GM19397 (cell line): ENCODE measurements at regions not wholly inside any gene's neighbourhood (a gene's known extent, or its start where the extent isn't known, plus 50 kb on each side); places are given as distances from the start of the nearest gene placed in this dataset.
"Not testable (repeated sequence)": the region's sequence is repeated elsewhere in the genome, so short reads cannot be mapped to it uniquely, and the experiment has no call there.

Experiments
- ATAC-seq: cut with Tn5 transposase; IDR thresholded peaks from one replicate; pipeline ENCODE4 v1.9.1; 2021; ENCODE audit warnings: mild to moderate bottlenecking, moderate library complexity; ENCODE audit not compliant: unreplicated experiment

DNA sequence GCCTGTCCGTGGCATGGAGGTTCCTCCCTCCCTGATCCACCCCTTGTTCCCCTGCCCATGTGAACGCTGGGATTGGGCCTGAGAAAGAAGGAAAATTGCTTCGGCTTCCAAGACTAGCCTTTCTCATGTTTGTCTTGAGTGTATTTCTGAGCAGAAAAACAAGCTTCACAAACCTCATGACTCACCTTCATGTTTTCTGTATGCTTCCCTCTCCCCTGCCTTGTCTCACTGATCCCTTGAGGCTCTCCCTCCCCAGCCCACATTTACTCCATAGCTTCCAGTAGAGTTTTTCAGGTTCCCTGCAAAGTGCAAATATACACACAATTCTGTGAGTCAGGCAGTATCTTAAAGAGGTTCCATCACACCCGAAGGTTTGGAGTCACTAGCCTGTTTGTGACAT lies 572.4 kb downstream of the UQCRFS1 start:
- no peak for ATAC-seq

DNA sequence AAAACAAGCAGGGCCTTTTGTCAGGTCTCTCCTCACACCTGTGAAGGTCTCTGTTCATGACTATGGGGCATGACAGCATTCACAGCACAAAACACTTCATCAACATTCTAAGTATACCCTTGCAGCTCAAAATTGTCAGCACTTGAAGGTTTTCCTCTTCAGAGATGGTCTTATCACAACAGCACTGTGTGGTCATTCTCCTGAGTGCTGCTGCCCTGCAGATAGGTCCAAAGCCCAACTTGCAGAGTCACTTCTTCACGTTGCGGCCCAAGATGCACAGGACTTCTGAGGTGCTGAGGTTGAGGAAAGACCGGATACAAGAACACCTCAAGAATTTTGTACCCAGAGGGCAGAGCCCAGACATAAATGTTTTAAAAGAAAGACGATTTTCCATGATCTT lies 574.5 kb downstream of the UQCRFS1 start:
- no peak for ATAC-seq

GRCh38 chr19:28636706-28637105 lies 576.2 kb downstream of the UQCRFS1 start:
- no peak for ATAC-seq

- no peak for ATAC-seq
These were observed 576.8 kb downstream of the UQCRFS1 start for GRCh38 chr19:28636016-28636629.

DNA sequence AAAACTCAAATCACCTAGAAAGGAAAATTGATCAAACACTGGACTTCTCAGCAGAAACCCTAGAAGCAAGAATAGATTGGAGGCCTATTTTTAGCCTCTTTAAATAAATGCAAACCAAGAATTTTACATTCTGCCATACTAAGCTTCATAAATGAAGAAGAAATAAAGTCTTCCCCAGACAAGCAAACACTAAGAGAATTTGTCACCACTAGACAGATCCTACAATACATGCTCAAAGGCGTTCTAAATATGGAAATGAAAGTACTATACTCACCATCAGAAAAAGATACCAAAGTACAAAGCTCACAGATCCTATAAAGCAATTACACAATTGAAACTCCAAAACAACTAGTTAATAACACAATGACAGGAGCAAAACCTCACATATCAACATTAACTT lies 578.1 kb downstream of the UQCRFS1 start:
- ATAC-seq, result no peak

DNA sequence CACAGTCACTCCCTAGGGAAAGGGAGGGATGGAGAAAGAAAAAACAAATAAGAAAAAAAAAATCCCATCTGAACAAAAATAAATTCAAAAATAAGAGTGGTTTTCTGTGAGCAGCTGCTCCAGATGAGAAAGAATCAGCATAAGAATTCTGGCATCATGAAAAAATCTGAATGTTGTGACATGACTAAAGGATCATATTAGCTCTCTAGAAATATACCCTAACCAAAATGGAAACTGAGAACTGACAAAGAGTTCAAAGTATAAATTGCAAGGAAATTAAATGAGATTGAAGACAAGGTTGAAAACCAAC lies 579.0 kb downstream of the UQCRFS1 start:
- ATAC-seq, result no peak

- no peak for ATAC-seq
These were observed 579.5 kb downstream of the UQCRFS1 start for GRCh38 chr19:28633319-28634018.

GRCh38 chr19:28632371-28633080 lies 580.4 kb downstream of the UQCRFS1 start:
- no peak for ATAC-seq

DNA sequence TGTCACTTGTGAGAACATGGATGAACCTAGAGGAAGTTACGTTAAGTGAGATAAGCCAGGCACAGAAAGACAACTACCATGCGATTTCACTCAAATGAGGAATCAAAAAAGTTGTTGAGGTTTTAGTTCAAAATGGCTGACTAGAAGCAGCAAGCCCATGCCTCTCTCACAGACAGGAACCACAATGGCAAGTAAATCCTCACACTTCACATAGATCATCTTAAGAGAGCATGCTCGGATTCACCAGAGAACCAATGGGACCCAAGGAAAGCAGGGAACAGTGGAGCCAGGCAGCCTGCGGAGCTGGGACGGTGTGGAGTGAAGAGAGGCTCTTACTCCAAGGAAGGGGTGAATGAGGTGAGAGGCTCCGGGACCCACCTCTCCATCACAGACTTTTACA lies 581.0 kb downstream of the UQCRFS1 start:
- ATAC-seq, result no peak

- no peak for ATAC-seq
These were observed 585.3 kb downstream of the UQCRFS1 start for GRCh38 chr19:28627669-28628068.

DNA sequence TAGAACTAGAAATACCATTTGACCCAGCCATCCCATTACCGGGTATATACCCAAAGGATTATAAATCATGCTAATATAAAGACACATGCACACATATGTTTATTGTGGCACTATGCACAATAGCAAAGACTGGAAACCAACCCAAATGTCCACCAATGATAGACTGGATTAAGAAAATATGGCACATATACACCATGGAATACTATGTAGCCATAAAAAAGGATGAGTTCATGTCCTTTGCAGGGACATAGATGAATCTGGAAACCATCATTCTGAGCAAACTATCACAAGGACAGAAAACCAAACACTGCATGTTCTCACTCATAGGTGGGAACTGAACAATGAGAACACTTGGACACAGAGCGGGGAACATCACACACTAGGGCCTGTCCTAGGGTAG lies 586.5 kb downstream of the UQCRFS1 start:
- not testable (repeated sequence) for ATAC-seq

DNA sequence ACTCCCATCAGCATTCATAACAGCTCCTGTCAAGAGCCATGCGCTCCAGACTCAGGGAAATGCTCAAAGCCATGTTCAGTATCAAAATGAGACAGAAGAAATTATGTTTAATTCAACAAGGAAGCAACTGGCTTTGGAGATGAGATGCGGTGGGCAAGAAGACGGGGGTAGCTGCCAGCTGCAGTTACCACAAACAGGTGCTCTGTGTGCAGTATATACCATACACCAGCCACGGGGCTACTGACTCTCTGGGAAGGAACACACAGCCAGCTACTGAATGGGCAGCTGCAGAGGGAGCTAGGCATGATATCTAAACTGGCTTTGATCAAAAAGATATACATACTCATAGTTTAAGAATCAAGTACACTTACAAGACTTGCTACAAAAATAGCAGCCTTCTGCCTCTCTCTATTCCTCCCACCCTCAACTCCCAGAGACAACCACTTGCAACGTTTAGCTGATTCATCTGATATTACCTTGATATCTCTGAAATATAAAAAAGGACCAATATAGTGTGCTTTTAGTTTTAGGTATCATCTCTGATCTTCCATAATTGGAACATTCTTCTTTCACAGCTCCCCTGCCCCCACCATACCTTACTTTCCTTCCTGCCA lies 593.0 kb downstream of the UQCRFS1 start:
- no peak for ATAC-seq

DNA sequence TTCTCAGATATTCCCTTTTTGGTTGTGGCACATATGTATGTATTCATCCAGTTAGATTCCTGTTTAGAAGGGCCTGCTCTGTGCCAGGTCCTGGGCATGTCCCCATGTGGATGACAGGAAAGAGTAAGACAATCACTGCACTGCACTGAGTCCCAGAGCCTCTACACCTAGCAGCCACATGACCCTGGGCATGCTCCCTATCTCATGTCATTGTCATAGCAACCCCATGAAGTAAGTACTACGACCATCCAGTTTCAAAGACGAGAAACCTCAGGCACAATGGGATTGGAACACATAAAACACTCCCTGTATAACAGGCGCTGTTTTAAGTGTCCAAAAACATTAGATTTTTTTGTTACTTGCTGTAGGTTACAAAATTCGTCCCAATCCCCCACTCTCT lies 594.4 kb downstream of the UQCRFS1 start:
- no peak for ATAC-seq

- no peak for ATAC-seq
These were observed 597.0 kb downstream of the UQCRFS1 start for GRCh38 chr19:28615966-28616365.

DNA sequence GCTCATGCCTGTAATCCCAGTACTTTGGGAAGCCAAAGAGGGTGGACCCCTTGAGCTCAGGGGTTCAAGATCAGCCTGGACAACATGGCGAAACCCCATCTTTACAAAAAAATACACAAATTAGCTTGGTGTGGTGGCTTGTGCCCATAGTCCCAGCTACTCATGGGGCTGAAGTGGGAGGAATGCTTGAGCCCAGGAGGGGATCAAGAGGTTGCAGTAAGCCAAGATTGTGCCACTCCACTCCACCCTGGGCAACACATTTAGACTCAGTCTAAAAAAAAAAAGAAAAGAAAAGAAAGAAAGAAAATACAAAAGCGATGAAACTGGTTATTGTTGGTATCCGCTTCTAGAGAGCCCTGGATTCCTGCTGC lies 597.4 kb downstream of the UQCRFS1 start:
- ATAC-seq, result no peak

- no peak for ATAC-seq
These were observed 598.1 kb downstream of the UQCRFS1 start for GRCh38 chr19:28614634-28615545.

DNA sequence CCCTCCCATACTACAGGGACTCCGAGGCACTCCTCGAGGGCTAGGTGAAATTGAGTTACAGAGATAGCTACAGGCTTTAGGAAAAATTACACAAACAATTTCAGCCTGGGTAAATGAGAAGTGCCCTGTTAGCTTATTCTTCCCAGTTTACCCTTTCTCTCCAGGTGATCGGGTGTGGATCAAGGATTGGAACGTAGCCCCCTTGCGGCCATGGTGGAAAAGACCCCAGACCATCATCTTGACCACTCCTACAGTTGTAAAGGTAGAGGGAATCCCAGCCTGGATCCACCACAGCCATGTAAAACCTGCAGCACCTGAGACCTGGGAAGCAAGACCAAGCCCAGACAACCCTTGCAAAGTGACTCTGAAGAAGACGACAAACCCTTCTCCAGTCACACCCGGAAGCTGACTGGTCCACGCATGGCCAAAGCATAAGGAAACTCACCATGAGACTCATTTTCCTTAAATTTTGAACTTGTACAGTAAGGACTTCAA lies 600.6 kb downstream of the UQCRFS1 start:
- ATAC-seq, result no peak

DNA sequence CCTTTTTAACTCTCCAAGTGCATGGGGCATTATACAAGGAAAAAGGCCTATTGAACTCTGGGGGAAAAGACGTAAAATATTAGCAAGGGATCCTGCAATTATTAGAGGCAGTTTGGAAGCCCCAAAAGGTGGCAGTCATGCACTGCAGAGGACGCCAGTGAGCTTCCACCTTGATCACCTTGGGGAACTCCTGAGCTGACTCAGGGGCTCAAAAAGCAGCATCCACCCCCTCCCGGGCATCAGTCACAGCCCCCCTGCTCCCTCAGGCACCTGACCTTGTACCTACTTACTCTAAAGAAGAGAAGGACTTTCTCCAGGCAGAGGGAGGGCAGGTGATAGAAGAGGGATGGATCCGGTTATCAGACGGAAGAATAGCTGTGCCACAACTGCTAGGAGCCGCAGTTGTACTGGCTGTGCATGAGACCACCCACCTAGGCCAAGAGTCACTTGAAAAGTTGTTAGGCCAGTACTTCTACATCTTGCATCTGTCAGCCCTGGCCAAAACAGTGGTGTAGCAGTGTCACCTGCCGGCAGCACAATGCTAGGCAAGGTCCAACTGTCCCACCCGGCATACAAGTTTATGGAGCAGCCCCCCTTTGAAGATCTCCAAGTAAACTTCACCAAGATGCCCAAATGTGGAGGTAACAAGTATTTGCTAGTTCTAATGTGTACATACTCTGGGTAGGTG lies 601.6 kb downstream of the UQCRFS1 start:
- not testable (repeated sequence) for ATAC-seq

GRCh38 chr19:28610731-28611130 lies 602.2 kb downstream of the UQCRFS1 start:
- no peak for ATAC-seq

DNA sequence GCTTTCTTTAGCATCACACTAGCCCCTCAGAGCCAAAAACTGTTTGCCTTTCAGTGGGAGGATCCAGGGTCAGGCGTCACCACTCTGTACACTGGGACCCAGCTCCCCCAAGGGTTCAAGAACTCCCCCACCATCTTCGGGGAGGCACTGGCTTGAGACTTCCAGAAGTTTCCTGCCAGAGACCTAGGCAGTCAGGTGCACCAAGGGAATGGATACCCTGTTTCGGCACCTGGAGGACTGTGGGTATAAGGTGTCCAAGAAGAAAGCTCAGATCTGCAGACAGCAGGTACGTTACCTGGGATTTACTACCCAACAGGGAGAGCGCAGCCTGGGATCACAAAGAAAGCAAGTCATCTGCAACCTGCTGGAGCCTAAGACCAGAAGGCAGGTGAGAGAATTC lies 603.0 kb downstream of the UQCRFS1 start:
- no peak for ATAC-seq
